RWPE2 (cell line): ENCODE measurements at regions not wholly inside any gene's neighbourhood (a gene's known extent, or its start where the extent isn't known, plus 50 kb on each side); places are given as distances from the start of the nearest gene placed in this dataset.
A peak's percentile ranks its signal among the peaks of the same experiment; 100 is the strongest.

Source experiments
- ATAC-seq: fragments of 200-7000 bp; cut with Tn5 transposase; 3 replicates; pipeline ENCODE4 v1.9.1; 2021; ENCODE audit warnings: low read depth
- DNase-seq: peaks from one replicate; pipeline ENCODE4 v3.0.0-alpha.2; 2020; ENCODE audit warnings: low spot score
- H3K27ac ChIP-seq: fragments of 450-650 bp; 2 replicates; pipeline ENCODE4 v1.5.1; 2017; ENCODE audit warnings: mild to moderate bottlenecking; ENCODE audit not compliant: poor library complexity, severe bottlenecking
- H3K27me3 ChIP-seq: fragments of 250-450 bp; sonication (Bioruptor Pico); 2 replicates; pipeline ENCODE4 v1.5.1; 2021; ENCODE audit warnings: mild to moderate bottlenecking, moderate library complexity; ENCODE audit not compliant: insufficient read depth, poor library complexity, severe bottlenecking
- H3K36me3 ChIP-seq: fragments of 250-450 bp; sonication (Bioruptor Pico); 2 replicates; pipeline ENCODE4 v1.5.1; 2020; ENCODE audit warnings: low read depth, mild to moderate bottlenecking, moderate library complexity
- H3K4me1 ChIP-seq: fragments of 250-450 bp; sonication (Bioruptor Pico); 2 replicates; pipeline ENCODE4 v1.5.1; 2021; ENCODE audit warnings: mild to moderate bottlenecking, moderate library complexity; ENCODE audit not compliant: insufficient read depth, poor library complexity, severe bottlenecking
- H3K4me3 ChIP-seq: fragments of 250-450 bp; sonication (Bioruptor Pico); 2 replicates; pipeline ENCODE4 v1.5.1; 2021; ENCODE audit warnings: mild to moderate bottlenecking, moderate library complexity; ENCODE audit not compliant: severe bottlenecking
- H3K9me3 ChIP-seq: fragments of 250-450 bp; sonication (Bioruptor Pico); 2 replicates; pipeline ENCODE4 v1.5.1; 2021; ENCODE audit warnings: mild to moderate bottlenecking, moderate library complexity; ENCODE audit not compliant: severe bottlenecking
- CTCF ChIP-seq: fragments of 450-650 bp; IDR thresholded peaks from one replicate; pipeline ENCODE4 v1.5.1; 2017; ENCODE audit warnings: mild to moderate bottlenecking, moderate library complexity; ENCODE audit not compliant: poor library complexity, severe bottlenecking

GRCh38 chr6:71420095-71420692 lies 131.6 kb downstream of the OGFRL1 start:
- H3K4me3 ChIP-seq = peak overlapping the region; percentile 80
- H3K4me1 ChIP-seq = peaks cover 12% of the 10 kb centered on the region
- H3K27me3 ChIP-seq = no peaks in the 10 kb centered on the region
- no peak for DNase-seq
- ATAC-seq = peak; percentile 50
- H3K9me3 ChIP-seq = no peaks in the 10 kb centered on the region
- peaks cover 21% of the 10 kb centered on the region for H3K36me3 ChIP-seq
- H3K27ac ChIP-seq = peak overlapping the region; percentile 37
- peak; percentile 49 for TF ChIP-seq CTCF

GRCh38 chr6:71420693-71421328 lies 132.2 kb downstream of the OGFRL1 start:
- no peaks in the 10 kb centered on the region for H3K9me3 ChIP-seq
- peak overlapping the region; percentile 37 for H3K27ac ChIP-seq
- TF ChIP-seq CTCF = no peak
- H3K4me1 ChIP-seq = peaks cover 12% of the 10 kb centered on the region
- ATAC-seq = peak; percentile 99
- no peaks in the 10 kb centered on the region for H3K27me3 ChIP-seq
- peaks cover 15% of the 10 kb centered on the region for H3K36me3 ChIP-seq
- peak overlapping the region; percentile 80 for H3K4me3 ChIP-seq
- peak; percentile 95 for DNase-seq

- Histone ChIP-seq H3K4me3 (no peak overlapping the region), H3K27ac (no peak overlapping the region)
These were observed 133.0 kb downstream of the OGFRL1 start for GRCh38 chr6:71421611-71422010.

GRCh38 chr6:71430018-71430417 lies 141.4 kb downstream of the OGFRL1 start:
- no peak for DNase-seq
- H3K36me3 ChIP-seq = no peaks in the 10 kb centered on the region
- H3K4me3 ChIP-seq = no peak overlapping the region
- no peaks in the 10 kb centered on the region for H3K9me3 ChIP-seq
- H3K27me3 ChIP-seq = no peaks in the 10 kb centered on the region
- H3K27ac ChIP-seq = no peak overlapping the region
- ATAC-seq = no peak
- TF ChIP-seq CTCF = no peak
- no peaks in the 10 kb centered on the region for H3K4me1 ChIP-seq

More at GRCh38 chr6:71421611-71422010, 133.0 kb downstream of the OGFRL1 start:
- H3K9me3 ChIP-seq = no peaks in the 10 kb centered on the region
- ATAC-seq = no peak
- no peak for TF ChIP-seq CTCF
- H3K4me1 ChIP-seq = peaks cover 12% of the 10 kb centered on the region
- peaks cover 9% of the 10 kb centered on the region; the same call in 1 of the 2 replicates for H3K36me3 ChIP-seq
- DNase-seq = no peak
- no peaks in the 10 kb centered on the region for H3K27me3 ChIP-seq

- DNase-seq (no peak), ATAC-seq (no peak)
- Histone ChIP-seq H3K27me3 (no peaks in the 10 kb centered on the region), H3K36me3 (no peaks in the 10 kb centered on the region), H3K4me3 (no peak overlapping the region), H3K27ac (no peak overlapping the region), H3K4me1 (no peaks in the 10 kb centered on the region), H3K9me3 (no peaks in the 10 kb centered on the region)
- no peak for TF ChIP-seq CTCF
These were observed 144.8 kb downstream of the OGFRL1 start for GRCh38 chr6:71433441-71433840.
